GM19238 (cell line): ENCODE measurements at regions not wholly inside any gene's neighbourhood (a gene's known extent, or its start where the extent isn't known, plus 50 kb on each side); places are given as distances from the start of the nearest gene placed in this dataset.
"Not testable (repeated sequence)": the region's sequence is repeated elsewhere in the genome, so short reads cannot be mapped to it uniquely, and the experiment has no call there.

Source experiments
- DNase-seq: peaks from one replicate; pipeline ENCODE4 v3.0.0; 2011; ENCODE audit warnings: low spot score; ENCODE audit not compliant: insufficient read length

GRCh38 chr3:25181096-25181495 lies 247.0 kb upstream of the RARB start:
- DNase-seq: no peak

GRCh38 chr3:25182794-25183193 lies 245.3 kb upstream of the RARB start:
- DNase-seq: no peak

- DNase-seq: no peak
These were observed 243.3 kb upstream of the RARB start for GRCh38 chr3:25184641-25185250.

- no peak for DNase-seq
These were observed 236.4 kb upstream of the RARB start for GRCh38 chr3:25191673-25192072.

- not testable (repeated sequence) for DNase-seq
These were observed 228.5 kb upstream of the RARB start for GRCh38 chr3:25199567-25199966.

- DNase-seq: no peak
These were observed 215.3 kb upstream of the RARB start for GRCh38 chr3:25212736-25213135.

- no peak for DNase-seq
These were observed 214.0 kb upstream of the RARB start for GRCh38 chr3:25214034-25214433.

GRCh38 chr3:25218362-25218761 lies 209.7 kb upstream of the RARB start:
- DNase-seq: no peak

- no peak for DNase-seq
These were observed 201.3 kb upstream of the RARB start for GRCh38 chr3:25226747-25227146.

- DNase-seq: no peak
These were observed 198.5 kb upstream of the RARB start for GRCh38 chr3:25229586-25229985.

GRCh38 chr3:25235031-25235430 lies 193.0 kb upstream of the RARB start:
- no peak for DNase-seq

GRCh38 chr3:25235466-25235865 lies 192.6 kb upstream of the RARB start:
- DNase-seq: no peak

GRCh38 chr3:25237602-25238001 lies 190.5 kb upstream of the RARB start:
- DNase-seq: no peak

GRCh38 chr3:25239042-25239441 lies 189.0 kb upstream of the RARB start:
- no peak for DNase-seq

GRCh38 chr3:25246913-25247312 lies 181.2 kb upstream of the RARB start:
- no peak for DNase-seq

GRCh38 chr3:25252291-25252690 lies 175.8 kb upstream of the RARB start:
- DNase-seq: no peak

GRCh38 chr3:25257026-25257425 lies 171.0 kb upstream of the RARB start:
- DNase-seq: no peak

GRCh38 chr3:25259871-25260270 lies 168.2 kb upstream of the RARB start:
- DNase-seq: no peak

GRCh38 chr3:25262322-25262721 lies 165.7 kb upstream of the RARB start:
- DNase-seq: no peak

- no peak for DNase-seq
These were observed 162.8 kb upstream of the RARB start for GRCh38 chr3:25265284-25265683.

GRCh38 chr3:25266677-25267076 lies 161.4 kb upstream of the RARB start:
- no peak for DNase-seq

GRCh38 chr3:25272090-25272489 lies 156.0 kb upstream of the RARB start:
- DNase-seq: no peak

- DNase-seq: no peak
These were observed 154.4 kb upstream of the RARB start for GRCh38 chr3:25273582-25274171.

- DNase-seq: no peak
These were observed 150.6 kb upstream of the RARB start for GRCh38 chr3:25277503-25277902.
